CD14-positive monocyte (primary cell): ENCODE measurements at regions not wholly inside any gene's neighbourhood (a gene's known extent, or its start where the extent isn't known, plus 50 kb on each side); places are given as distances from the start of the nearest gene placed in this dataset.
A peak's percentile ranks its signal among the peaks of the same experiment; 100 is the strongest.

Experiments used
- DNase-seq, 3 donors: peaks; one replicate each; pipeline ENCODE4 v3.0.0-alpha.2; 2011 to 2022
- H2AFZ ChIP-seq: 2 replicates; pipeline ENCODE4 v1.6.0; 2012; ENCODE audit warnings: mild to moderate bottlenecking, low read depth, low read length, inconsistent platforms; ENCODE audit not compliant: insufficient read depth, poor library complexity, severe bottlenecking
- H3K27ac ChIP-seq, 2 donors: 1 replicate in 1 of 2; 2 replicates in 1 of 2; pipeline ENCODE4 v1.5.1; 2012 to 2013; ENCODE audit warnings: low read length in 2 of 2, control low read depth in 1 of 2, inconsistent platforms in 1 of 2, low read depth in 1 of 2, mild to moderate bottlenecking in 1 of 2
- H3K27me3 ChIP-seq, 2 donors: one replicate each; pipeline versions ENCODE4 v1.6.0 to v1.6.1; 2011 to 2013; ENCODE audit warnings: low read length in 2 of 2; ENCODE audit not compliant: control insufficient read depth in 2 of 2, insufficient read depth in 2 of 2
- H3K36me3 ChIP-seq, 2 donors: replicated peaks in 1 of 2; 1 replicate in 1 of 2; 2 replicates in 1 of 2; pipeline versions ENCODE4 v1.5.1 to v1.6.1; 2012 to 2013; ENCODE audit warnings: low read length in 2 of 2, control low read depth in 1 of 2, inconsistent platforms in 1 of 2, mild to moderate bottlenecking in 1 of 2; ENCODE audit not compliant: insufficient read depth in 2 of 2, control insufficient read depth in 1 of 2
- H3K4me1 ChIP-seq, 2 donors: 1 replicate in 1 of 2; 2 replicates in 1 of 2; pipeline versions ENCODE4 v1.5.1 to v1.6.1; 2012 to 2013; ENCODE audit warnings: low read length in 2 of 2, control low read depth in 1 of 2, inconsistent platforms in 1 of 2, mild to moderate bottlenecking in 1 of 2, moderate library complexity in 1 of 2; ENCODE audit not compliant: insufficient read depth in 2 of 2, control insufficient read depth in 1 of 2
- H3K4me2 ChIP-seq: replicated peaks from 2 replicates; pipeline ENCODE3; 2012; ENCODE audit warnings: low read length, moderate library complexity, mild to moderate bottlenecking; ENCODE audit not compliant: poor library complexity, severe bottlenecking; ENCODE audit errors: extremely low read depth
- H3K4me3 ChIP-seq, 3 experiments: fragments of 200-600 bp in 1 of 3; sonication (generic) in 1 of 3; replicated peaks in 1 of 3; 1 replicate in 2 of 3; 2 replicates in 1 of 3; pipeline ENCODE4 v1.5.1; 2011 to 2013; ENCODE audit warnings: low read length in 3 of 3, mild to moderate bottlenecking in 3 of 3, control low read depth in 2 of 3, low read depth in 2 of 3, inconsistent platforms in 1 of 3, moderate library complexity in 1 of 3
- H3K79me2 ChIP-seq: 2 replicates; pipeline ENCODE4 v1.6.0; 2012; ENCODE audit warnings: mild to moderate bottlenecking, control low read depth, inconsistent platforms, low read length, moderate library complexity; ENCODE audit not compliant: insufficient read depth
- H3K9ac ChIP-seq: 2 replicates; pipeline ENCODE4 v1.6.0; 2017; ENCODE audit warnings: low read length, mild to moderate bottlenecking; ENCODE audit not compliant: insufficient read depth, poor library complexity, severe bottlenecking
- H3K9me3 ChIP-seq, 2 donors: replicated peaks in 1 of 2; 1 replicate in 1 of 2; 2 replicates in 1 of 2; pipeline versions ENCODE4 v1.5.1 to v1.6.1; 2012 to 2013; ENCODE audit warnings: low read length in 2 of 2, control low read depth in 1 of 2; ENCODE audit not compliant: control insufficient read depth in 1 of 2, insufficient read depth in 1 of 2
- H4K20me1 ChIP-seq: 2 replicates; pipeline ENCODE4 v1.6.0; 2012; ENCODE audit warnings: mild to moderate bottlenecking, low read length, control low read depth, moderate library complexity; ENCODE audit not compliant: insufficient read depth
- H3K27ac Mint-ChIP-seq, 7 donors: one replicate each; pipeline ENCODE4 v1.8.0; 2020; ENCODE audit warnings: mild to moderate bottlenecking in 7 of 7, mixed read lengths in 7 of 7, moderate library complexity in 6 of 7, inconsistent platforms in 2 of 7
- H3K27me3 Mint-ChIP-seq, 3 donors: one replicate each; pipeline ENCODE4 v1.8.0; 2021 to 2022; ENCODE audit warnings: low read depth in 3 of 3, mild to moderate bottlenecking in 3 of 3, mixed read lengths in 3 of 3, moderate library complexity in 3 of 3, inconsistent platforms in 1 of 3
- H3K36me3 Mint-ChIP-seq, 2 donors: one replicate each; pipeline ENCODE4 v1.8.0; 2020; ENCODE audit warnings: mixed read lengths in 2 of 2, inconsistent platforms in 1 of 2, mild to moderate bottlenecking in 1 of 2
- H3K4me1 Mint-ChIP-seq: one replicate; pipeline ENCODE4 v1.8.0; 2020; ENCODE audit warnings: mild to moderate bottlenecking, mixed read lengths
- H3K4me3 Mint-ChIP-seq, 2 donors: one replicate each; pipeline ENCODE4 v1.8.0; 2020; ENCODE audit warnings: mild to moderate bottlenecking in 2 of 2, mixed read lengths in 2 of 2, moderate library complexity in 1 of 2
- H3K9me3 Mint-ChIP-seq, 7 donors: one replicate each; pipeline ENCODE4 v1.8.0; 2020 to 2022; ENCODE audit warnings: mixed read lengths in 7 of 7, mild to moderate bottlenecking in 6 of 7, moderate library complexity in 6 of 7, inconsistent platforms in 2 of 7
- CTCF ChIP-seq: fragments of 200-600 bp; IDR thresholded peaks from one replicate; pipeline ENCODE4 v1.8.0; 2022; ENCODE audit warnings: antibody characterized with exemption, mild to moderate bottlenecking
- WGBS: methylation state at CpG from one replicate; pipeline ENCODE4 v1.1.5; 2013; ENCODE audit warnings: missing lambda C conversion rate; ENCODE audit not compliant: insufficient coverage; 5-methylcytosine and 5-hydroxymethylcytosine counted together
- intact Hi-C, 2 donors: fragments of 100-400 bp; cut with micrococcal nuclease; formaldehyde crosslinking; loops; one replicate each; pipeline versions ENCODE4 v1.15.0 to v1.15.1; 2023

- no peaks in the 10 kb centered on the region for H4K20me1 ChIP-seq
- DNase-seq = peak; percentile 3 to 14 (median 8)
- no peak overlapping the region for H3K4me3 Mint-ChIP-seq
- intact Hi-C loops = no loop called here
- WGBS = no CpG with 5 or more reads among the region's 2 CpGs
- TF ChIP-seq CTCF = no peak
- peak overlapping the region in 1 of 2 donors; percentile 58 for H3K27ac ChIP-seq
- no peak overlapping the region for H2AFZ ChIP-seq
- no peaks in the 10 kb centered on the region for H3K79me2 ChIP-seq
- no peaks in the 10 kb centered on the region for H3K36me3 Mint-ChIP-seq
- H3K4me2 ChIP-seq = peak overlapping the region; percentile 16
- no peaks in the 10 kb centered on the region for H3K36me3 ChIP-seq
- peaks cover 0 to 3% (median 0%) of the 10 kb centered on the region in 3 donors for H3K27me3 Mint-ChIP-seq
- peaks cover 0 to 5% (median 0%) of the 10 kb centered on the region in 7 donors for H3K9me3 Mint-ChIP-seq
- no peaks in the 10 kb centered on the region for H3K9me3 ChIP-seq
- H3K4me1 Mint-ChIP-seq = peaks cover 19% of the 10 kb centered on the region
- peaks cover 12% of the 10 kb centered on the region in 2 donors for H3K4me1 ChIP-seq
- no peak overlapping the region for H3K4me3 ChIP-seq
- no peaks in the 10 kb centered on the region for H3K27me3 ChIP-seq
- H3K27ac Mint-ChIP-seq = peak overlapping the region in 1 of 7 donors; percentile 13
- no peak overlapping the region for H3K9ac ChIP-seq
Observed at GRCh38 chr6:21713481-21713880, 119.9 kb downstream of the SOX4 start.

DNA sequence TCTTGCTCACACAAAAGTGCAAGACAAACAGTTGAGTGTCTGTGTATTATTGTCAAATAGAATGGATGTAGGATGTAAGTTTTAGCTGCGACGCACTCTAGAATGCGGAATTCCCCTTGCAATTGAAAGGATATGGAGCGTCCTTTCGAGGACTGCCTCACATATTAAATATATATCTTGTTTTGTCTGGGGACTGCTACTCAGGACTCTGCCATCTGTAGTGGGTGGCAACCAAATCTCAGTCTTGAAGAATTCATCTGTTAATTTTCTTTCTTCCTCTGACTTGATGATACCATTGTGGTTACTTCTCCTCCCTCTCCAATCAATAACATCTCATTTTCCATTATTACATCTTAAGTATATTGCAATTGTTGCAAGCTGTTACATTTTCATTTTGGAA, 121.6 kb downstream of the SOX4 start:
- Histone ChIP-seq H3K79me2 (no peaks in the 10 kb centered on the region), H2AFZ (no peak overlapping the region), H3K4me2 (no peak overlapping the region), H3K9ac (no peak overlapping the region), H3K36me3 (no peaks in the 10 kb centered on the region), H3K4me1 (peaks cover 12% of the 10 kb centered on the region in 2 donors), H4K20me1 (no peaks in the 10 kb centered on the region), H3K27me3 (no peaks in the 10 kb centered on the region), H3K9me3 (no peaks in the 10 kb centered on the region), H3K27ac (no peak overlapping the region), H3K4me3 (no peak overlapping the region)
- DNase-seq = no peak
- TF ChIP-seq CTCF = no peak
- Mint-ChIP-seq H3K27me3 (peaks cover 0 to 3% (median 0%) of the 10 kb centered on the region in 3 donors), H3K27ac (no peak overlapping the region), H3K4me3 (no peak overlapping the region), H3K4me1 (peaks cover 19% of the 10 kb centered on the region), H3K9me3 (peaks cover under 1 to 8% (median 2%) of the 10 kb centered on the region in 7 donors), H3K36me3 (no peaks in the 10 kb centered on the region)
- WGBS = no CpG with 5 or more reads among the region's 5 CpGs
- intact Hi-C loops = no loop called here
